ENCODE measurements at regions not wholly inside any gene's neighbourhood (a gene's known extent, or its start where the extent isn't known, plus 50 kb on each side); places are given as distances from the start of the nearest gene placed in this dataset.

GRCh38 chr11:36945384-36945783 lies 347.3 kb upstream of the RAG2 start:
- H2BK20ac ChIP-seq (ENCODE audit: low read depth, low read length, poor library complexity, severe bottlenecking) = no peak overlapping the region
- H3K4ac ChIP-seq (ENCODE audit: low read depth, low read length) = no peak overlapping the region
- no peaks in the 10 kb centered on the region for H3K79me1 ChIP-seq (ENCODE audit: insufficient read depth, low read depth, low read length, poor library complexity, severe bottlenecking)
- no peaks in the 10 kb centered on the region for H4K20me1 ChIP-seq (ENCODE audit: control insufficient read depth, insufficient read depth, insufficient read length)
- no peak overlapping the region for H2AK5ac ChIP-seq (ENCODE audit: insufficient read length, low read length)
- no peak overlapping the region for H2BK15ac ChIP-seq (ENCODE audit: low read depth, low read length)
- Mint-ChIP-seq H3K4me3 (no peak overlapping the region), H3K9me3 (no peaks in the 10 kb centered on the region), H3K4me1 (no peaks in the 10 kb centered on the region), H3K27ac (no peak overlapping the region), H3K36me3 (ENCODE audit: insufficient read depth in 1 of 3, low read depth in 3 of 3) (no peaks in the 10 kb centered on the region), H3K27me3 (ENCODE audit: low read depth) (no peaks in the 10 kb centered on the region)
- H3K56ac ChIP-seq (ENCODE audit: insufficient read length, low read depth, low read length) = no peak overlapping the region
- H2AFZ ChIP-seq (ENCODE audit: low read length) = no peak overlapping the region
- no peak overlapping the region for H3K23ac ChIP-seq (ENCODE audit: insufficient read length, low read depth, low read length)
- no peak overlapping the region for H3K18ac ChIP-seq (ENCODE audit: insufficient read length, low read depth, low read length)
- no peaks in the 10 kb centered on the region for H3K23me2 ChIP-seq (ENCODE audit: insufficient read length, low read depth, low read length, poor library complexity, severe bottlenecking)
- H3K14ac ChIP-seq (ENCODE audit: insufficient read depth, low read length) = no peak overlapping the region
- H2BK5ac ChIP-seq (ENCODE audit: insufficient read length, low read length) = no peak overlapping the region
- H3K27ac ChIP-seq (ENCODE audit: insufficient read length, low read depth, low read length) = no peak overlapping the region
- no peak overlapping the region for H3K4me2 ChIP-seq (ENCODE audit: insufficient read depth, insufficient read length, low read length)
- no peaks in the 10 kb centered on the region for H3K27me3 ChIP-seq (ENCODE audit: insufficient read depth, low read length)
- no peak overlapping the region for H2BK12ac ChIP-seq (ENCODE audit: insufficient read length, low read depth, low read length)
- no peaks in the 10 kb centered on the region for H3K4me1 ChIP-seq (ENCODE audit: insufficient read depth, low read length)
- no peak overlapping the region for H3T11ph ChIP-seq (ENCODE audit: low read length)
- peak; percentile 62 for TF ChIP-seq CTCF (conservative IDR thresholded peaks at IDR 0.05)
- WGBS (ENCODE audit: extremely low coverage, insufficient read length, low lambda C conversion rate) = no CpG with 5 or more reads among the region's 3 CpGs
- H3K79me2 ChIP-seq (ENCODE audit: insufficient read depth, low read length) = no peaks in the 10 kb centered on the region
- H3K9ac ChIP-seq (ENCODE audit: extremely low read depth, insufficient read length, low read length) = no peak overlapping the region
- no peak overlapping the region for H4K8ac ChIP-seq (replicated peaks; ENCODE audit: insufficient read length, low read depth, low read length)
- no peak overlapping the region for H4K91ac ChIP-seq (ENCODE audit: insufficient read length, low read depth, low read length)
- no peak for DNase-seq
- no peak overlapping the region for H2BK120ac ChIP-seq (ENCODE audit: low read depth, low read length, poor library complexity, severe bottlenecking)
- H4K5ac ChIP-seq (ENCODE audit: insufficient read length, low read depth, low read length) = no peak overlapping the region
- H3K9me3 ChIP-seq (ENCODE audit: control insufficient read depth, low read depth, low read length) = no peaks in the 10 kb centered on the region
